ENCODE measurements at regions not wholly inside any gene's neighbourhood (a gene's known extent, or its start where the extent isn't known, plus 50 kb on each side); places are given as distances from the start of the nearest gene placed in this dataset.
A peak's percentile ranks its signal among the peaks of the same experiment; 100 is the strongest.

GRCh38 chr3:177744873-177745606 is 547.8 kb upstream of the TBL1XR1 start:
- peak; percentile 48 for DNase-seq (ENCODE audit: low spot score)

- DNase-seq (ENCODE audit: low spot score): no peak
These were observed 548.3 kb upstream of the TBL1XR1 start for GRCh38 chr3:177745607-177746005.

DNA sequence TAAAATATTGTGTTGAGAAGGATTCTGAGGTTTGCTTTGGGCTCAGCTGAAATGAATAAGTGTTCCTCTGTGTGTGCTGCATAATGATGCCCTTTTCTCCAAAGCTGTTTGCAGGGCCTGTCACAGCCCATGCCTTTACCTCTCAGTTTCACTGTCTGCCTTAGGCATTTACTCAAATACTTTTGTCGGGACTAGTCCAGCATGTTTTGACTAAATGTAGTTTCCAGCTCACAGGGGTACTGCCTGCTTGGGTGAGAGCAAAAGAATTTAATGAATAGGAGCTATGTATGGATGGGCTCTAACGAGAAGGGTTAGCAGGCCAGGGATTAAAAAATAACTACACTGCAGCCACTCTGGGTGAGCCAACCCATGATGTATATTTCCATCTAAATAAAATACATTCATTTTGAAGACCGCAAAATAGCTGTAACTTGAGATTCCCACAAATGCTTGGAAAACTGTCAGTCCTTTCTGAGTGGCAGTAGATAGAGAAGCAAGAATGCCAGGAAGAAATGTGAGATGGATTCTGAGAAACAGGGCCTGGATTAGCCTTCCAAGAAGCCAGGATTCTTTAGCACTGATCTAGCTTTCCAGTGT is 549.2 kb upstream of the TBL1XR1 start:
- DNase-seq (ENCODE audit: low spot score): no peak

GRCh38 chr3:177749836-177750235 is 552.6 kb upstream of the TBL1XR1 start:
- no peak for DNase-seq (ENCODE audit: low spot score)

- DNase-seq (ENCODE audit: low spot score): no peak
These were observed 553.2 kb upstream of the TBL1XR1 start for GRCh38 chr3:177750436-177750835.

DNA sequence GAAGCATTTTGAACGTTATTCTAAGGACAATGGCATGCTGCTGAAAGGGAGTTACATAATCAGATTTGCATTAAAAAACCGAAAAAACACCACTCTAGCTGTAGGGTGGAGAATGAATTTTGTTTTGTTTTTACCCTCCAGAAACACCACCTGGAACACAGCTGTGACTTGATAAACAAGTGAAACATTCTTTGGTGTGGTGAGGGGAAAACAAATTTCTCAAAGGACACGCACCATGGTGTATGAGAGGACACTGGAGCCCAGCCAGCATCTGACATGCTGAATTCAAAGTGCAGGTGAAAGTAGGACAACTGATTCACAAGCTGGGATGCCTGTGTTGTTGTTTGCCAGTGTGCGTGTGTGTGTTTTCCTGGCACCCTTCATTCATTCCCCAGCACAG is 554.5 kb upstream of the TBL1XR1 start:
- DNase-seq (ENCODE audit: low spot score): no peak

- DNase-seq (ENCODE audit: low spot score): no peak
These were observed 555.5 kb upstream of the TBL1XR1 start for GRCh38 chr3:177752831-177753230.

- peak; percentile 39 for DNase-seq (ENCODE audit: low spot score)
These were observed 556.3 kb upstream of the TBL1XR1 start for GRCh38 chr3:177753451-177754155.

DNA sequence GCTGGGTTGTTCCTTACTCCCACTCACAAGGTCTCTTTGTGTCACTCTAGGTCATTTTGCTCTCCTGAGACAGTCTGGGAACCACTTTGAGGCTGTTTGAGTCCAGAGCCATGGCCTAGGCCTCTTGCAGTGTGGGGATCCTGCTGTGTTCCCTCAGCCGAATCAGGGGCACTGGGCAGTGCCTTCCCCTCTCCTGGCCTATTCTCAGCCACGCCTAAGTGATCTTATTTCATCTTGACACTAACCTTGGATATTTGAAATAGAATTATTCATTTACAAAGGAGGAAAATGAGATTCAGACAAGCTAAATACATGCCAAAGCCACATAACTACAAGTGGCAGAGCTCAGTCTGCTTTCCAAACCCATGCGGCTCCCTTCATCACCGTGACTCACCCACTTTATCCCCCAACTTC is 557.2 kb upstream of the TBL1XR1 start:
- DNase-seq (ENCODE audit: low spot score): peak; percentile 54

DNA sequence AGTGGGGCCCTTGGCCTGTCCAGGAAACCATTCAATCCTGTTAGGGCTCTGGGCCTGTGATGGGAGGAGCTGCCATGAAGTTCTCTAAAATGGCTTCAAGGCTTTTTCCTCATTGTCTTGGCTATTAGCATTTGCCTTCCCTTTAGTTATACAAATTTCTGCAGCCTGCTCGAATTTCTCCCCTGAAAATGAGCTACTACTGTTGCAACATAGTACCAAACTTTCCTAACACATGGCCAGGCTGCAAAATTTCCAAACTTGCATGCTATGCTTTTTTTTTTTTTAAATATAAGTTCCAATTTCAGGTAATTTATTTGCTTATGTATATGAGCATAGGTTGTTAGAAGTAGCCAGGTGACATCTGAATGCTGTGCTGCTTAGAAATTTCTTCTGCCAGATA is 560.8 kb upstream of the TBL1XR1 start:
- no peak for DNase-seq (ENCODE audit: low spot score)

DNA sequence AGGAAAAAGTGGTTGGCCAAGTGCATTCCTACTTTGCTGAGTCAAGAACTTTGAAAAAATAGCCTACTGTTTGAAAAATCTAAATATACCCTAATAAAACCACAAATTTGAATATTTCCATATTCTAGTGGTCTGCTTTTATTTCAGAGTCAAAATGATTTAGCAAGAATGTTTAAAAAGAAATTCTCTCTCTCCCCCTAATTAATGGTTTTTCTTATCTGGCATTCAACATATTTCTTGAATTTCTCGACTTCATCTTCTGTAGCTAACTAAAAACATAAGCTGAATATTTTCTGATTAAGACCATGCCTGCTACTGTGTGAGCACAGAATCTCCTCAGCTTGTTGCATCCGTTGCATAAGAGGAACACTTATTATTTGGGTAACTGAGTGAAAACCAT is 563.5 kb upstream of the TBL1XR1 start:
- DNase-seq (ENCODE audit: low spot score): no peak

GRCh38 chr3:177764377-177764912 is 567.2 kb upstream of the TBL1XR1 start:
- DNase-seq (ENCODE audit: low spot score): no peak

DNA sequence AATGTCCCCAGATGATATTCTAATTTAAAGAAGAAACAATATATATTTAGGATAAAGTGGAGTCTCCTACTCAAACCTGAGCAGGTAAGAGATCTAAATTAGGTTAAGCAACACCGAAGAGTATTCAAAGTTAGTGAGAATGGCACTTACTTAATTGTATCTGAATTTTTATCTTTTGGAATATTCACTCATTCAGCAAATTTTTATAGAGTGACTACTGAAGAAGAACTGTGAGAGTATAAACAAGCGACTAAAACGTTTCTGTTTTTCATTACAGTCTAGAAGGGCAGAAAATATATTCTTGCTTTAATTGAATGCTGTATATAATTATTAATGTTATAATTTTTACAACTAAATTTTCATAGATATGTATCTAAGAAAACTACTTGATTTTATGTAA is 567.7 kb upstream of the TBL1XR1 start:
- no peak for DNase-seq (ENCODE audit: low spot score)

DNA sequence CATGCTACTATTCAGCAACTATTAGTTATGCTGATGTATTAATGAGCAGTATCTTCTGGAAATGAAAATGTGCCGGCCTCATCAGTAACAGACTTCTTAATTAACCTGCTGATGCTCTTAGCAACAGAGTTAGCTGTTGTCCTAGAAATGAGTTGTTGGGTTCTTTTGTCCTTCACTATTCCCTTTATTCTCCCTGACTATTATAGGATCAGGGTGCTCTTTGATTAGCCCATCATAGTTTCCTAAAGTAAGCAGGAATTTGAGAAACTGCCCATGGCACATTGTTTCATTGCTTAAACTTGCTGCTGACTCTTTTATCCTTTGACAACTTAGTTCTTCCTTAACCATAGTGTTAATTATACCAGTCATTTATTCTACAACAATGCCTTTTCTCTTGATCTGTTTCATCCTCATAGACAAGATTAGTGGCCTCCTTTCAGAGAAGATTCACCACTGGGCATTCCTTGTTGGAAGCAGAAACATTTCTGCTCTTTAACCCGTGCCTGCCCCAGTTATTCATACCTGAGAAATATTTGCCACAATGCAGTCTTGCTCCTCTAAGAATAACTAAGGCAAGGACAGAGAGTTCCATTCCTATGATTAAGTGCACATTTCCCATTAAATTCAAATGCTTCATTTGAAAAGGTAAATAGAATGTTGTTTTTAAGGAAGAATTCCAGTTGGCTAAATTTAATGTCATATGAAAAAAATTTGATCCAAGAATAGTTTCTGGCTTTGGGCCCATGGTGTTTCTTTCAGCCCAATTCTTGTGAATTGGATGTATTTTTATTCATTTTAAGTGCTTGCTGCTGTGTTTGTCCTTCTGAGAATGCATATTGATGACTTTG is 573.3 kb upstream of the TBL1XR1 start:
- DNase-seq (ENCODE audit: low spot score): peak; percentile 85

DNA sequence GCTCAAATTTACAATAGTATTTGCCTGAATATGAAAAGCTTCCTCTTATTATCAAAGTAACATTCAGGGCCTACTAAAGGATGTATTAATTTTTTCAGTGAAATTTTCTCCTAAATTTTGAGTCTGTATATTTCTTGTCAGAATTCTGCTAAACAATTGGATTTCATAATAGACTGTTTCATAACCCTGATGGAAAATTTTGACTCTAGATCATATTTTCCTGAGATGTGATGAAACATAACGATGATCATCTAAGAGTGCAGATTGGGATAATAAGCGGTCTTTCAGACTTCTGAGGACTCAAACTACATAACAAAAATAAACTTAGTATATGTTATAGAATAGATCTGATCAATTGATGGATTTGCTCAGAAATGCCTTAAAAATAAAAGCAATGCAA is 574.5 kb upstream of the TBL1XR1 start:
- DNase-seq (ENCODE audit: low spot score): no peak

DNA sequence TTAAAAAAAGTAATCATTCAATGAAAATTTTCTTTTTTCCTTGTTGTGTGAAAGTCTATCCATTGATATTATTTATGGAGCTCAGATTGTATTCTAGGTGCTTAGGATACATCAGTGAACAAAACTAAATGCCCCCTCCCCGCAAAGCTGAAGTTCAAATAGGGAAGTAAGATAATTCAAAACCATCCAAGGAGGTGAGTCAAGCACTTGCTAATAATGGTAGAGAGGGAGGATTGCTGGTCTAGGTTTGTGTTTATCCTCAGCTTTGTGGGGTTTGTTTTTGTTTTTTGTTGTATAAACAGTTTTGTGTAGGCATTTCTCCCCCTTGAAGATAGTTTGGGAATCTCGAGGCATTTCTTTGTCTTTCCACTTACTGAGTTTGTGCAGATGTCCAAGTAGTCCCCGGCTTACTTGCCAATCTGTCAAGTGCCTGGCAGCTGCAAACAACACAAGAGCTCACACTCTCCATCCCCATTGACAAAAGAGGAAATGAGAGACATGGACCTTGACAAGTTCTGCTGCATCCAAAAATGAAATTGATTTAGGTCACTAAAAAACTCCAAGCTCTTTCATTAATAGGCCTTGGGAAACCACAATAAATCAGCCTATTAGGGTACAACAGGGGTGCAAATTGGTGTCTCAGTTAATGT is 575.8 kb upstream of the TBL1XR1 start:
- DNase-seq (ENCODE audit: low spot score): no peak

DNA sequence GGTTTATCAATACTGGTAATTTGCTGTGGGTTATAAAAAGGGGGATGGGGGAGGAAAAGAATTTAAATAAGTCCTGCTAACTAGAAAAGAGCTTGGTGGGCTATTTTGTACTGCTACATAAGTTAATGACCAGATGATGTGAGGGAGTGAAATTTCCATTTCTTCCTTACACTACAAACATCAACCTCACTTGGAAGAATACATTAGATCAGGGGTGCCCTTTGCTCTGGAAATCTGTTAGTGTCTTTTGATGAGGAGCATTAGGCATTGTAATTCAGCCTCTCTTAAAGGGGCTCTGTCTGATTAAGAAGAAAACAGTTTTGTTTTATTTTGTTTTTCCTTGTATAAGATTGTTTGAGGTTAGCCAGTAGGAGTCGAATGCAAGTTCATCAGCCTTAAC is 576.4 kb upstream of the TBL1XR1 start:
- DNase-seq (ENCODE audit: low spot score): no peak

DNA sequence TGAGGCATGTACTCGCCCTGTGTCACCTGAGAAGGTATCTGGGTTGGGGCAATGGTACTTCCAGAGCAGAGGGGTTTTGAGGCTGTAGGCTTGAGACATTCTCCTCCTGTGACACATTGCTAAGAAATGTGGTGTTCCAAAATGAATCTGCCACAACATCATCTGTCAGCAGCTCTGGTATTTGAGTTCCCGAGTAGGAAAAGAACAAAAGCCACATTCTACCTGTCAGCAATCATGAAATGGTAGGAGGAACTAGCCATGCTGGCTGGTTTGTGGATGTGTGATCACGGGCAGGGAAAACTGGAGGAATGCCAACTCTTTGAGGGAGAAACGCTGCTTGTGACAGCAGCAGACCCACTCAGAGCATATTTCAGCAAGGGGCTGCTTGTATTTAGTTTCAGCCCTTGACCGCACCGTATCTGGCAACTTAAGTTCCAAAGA is 579.4 kb upstream of the TBL1XR1 start:
- DNase-seq (ENCODE audit: low spot score): peak; percentile 99

DNA sequence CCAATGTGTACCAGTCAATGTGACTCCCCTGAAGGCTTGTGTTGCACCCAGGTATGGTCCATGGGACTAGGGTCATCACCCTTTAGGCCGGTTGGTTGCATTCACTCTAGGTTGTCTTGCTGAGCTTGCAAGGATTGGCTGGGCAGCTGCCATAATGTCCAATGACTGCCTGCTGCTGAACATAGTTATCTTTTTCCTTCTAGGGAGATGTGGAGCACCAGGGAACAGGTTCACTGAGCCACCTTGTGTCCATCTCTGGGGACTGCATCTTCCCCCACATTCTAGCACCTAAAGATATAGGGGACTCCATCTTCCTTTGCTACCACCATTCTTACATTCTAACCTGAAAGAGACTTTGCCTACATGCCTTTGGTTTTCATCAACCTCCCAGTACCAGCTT is 580.4 kb upstream of the TBL1XR1 start:
- peak; percentile 81 for DNase-seq (ENCODE audit: low spot score)

DNA sequence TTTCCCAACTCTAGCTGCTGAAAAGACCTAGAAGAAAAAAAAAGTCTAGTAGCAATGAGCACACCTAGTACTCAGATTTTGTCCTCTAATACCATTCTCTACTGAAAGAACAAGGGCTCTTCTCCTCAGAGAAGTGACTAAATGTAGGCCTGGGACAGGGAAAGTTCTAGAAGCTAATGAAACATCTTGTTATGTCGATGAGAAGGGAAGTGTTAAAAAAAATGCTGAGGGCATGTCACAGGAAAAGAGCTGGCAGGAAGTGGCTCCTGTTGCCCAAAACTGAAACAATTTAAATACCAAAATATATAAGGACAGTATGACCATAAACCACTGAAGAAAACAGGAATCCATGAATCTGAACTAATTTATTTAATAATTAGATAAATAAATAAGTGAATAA is 581.4 kb upstream of the TBL1XR1 start:
- no peak for DNase-seq (ENCODE audit: low spot score)

DNA sequence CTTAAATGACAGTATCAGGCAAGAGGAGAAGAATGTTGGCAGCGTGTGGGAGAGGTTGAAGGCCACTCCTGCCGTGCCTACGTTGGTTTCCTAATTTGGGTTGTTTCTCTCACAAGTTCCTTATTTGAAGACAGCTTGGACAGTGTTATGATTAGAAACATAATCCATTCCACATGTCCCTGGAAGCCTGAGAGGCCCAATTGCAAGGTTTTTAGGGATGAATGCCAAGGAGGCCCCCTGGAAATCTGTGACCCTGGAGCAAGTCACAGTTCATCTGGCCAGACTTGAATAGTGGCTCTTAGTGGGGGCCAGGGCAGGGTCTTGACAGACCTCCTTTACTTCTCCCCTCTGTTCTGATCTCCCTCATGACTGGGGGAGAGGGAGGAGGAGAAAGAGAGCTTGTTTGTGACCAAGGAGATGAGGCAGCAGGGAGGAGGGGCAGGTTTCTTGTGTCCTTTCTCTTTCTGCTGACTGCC is 584.4 kb upstream of the TBL1XR1 start:
- no peak for DNase-seq (ENCODE audit: low spot score)
